Adrenal gland (tissue), 9 donors: ENCODE measurements at regions not wholly inside any gene's neighbourhood (a gene's known extent, or its start where the extent isn't known, plus 50 kb on each side); places are given as distances from the start of the nearest gene placed in this dataset.

Experiments
- DNase-seq, 7 donors: peaks; one replicate each; pipeline ENCODE4 v3.0.0-alpha.2; 2019 to 2020
- H3K27ac ChIP-seq, 5 donors: fragments of 200-600 bp; sonication (generic) in 4 of 5; 1 replicate in 3 of 5; 2 replicates in 2 of 5; pipeline versions ENCODE4 v1.5.1 to v1.8.0; 2016 to 2020; ENCODE audit warnings: mild to moderate bottlenecking in 1 of 5
- H3K27me3 ChIP-seq: fragments of 200-600 bp; 2 replicates; pipeline ENCODE4 v1.8.0; 2021
- H3K36me3 ChIP-seq, 2 donors: fragments of 200-600 bp; replicated peaks in 1 of 2; 1 replicate in 1 of 2; 2 replicates in 1 of 2; pipeline versions ENCODE4 v1.5.1 to v1.8.0; 2018 to 2022
- H3K4me1 ChIP-seq, 2 donors: fragments of 200-600 bp; replicated peaks in 1 of 2; 1 replicate in 1 of 2; 2 replicates in 1 of 2; pipeline versions ENCODE4 v1.5.1 to v1.8.0; 2018 to 2021
- H3K4me3 ChIP-seq, 4 donors: fragments of 200-600 bp; sonication (generic) in 3 of 4; one replicate each; pipeline ENCODE4 v1.5.1; 2016 to 2018
- H3K9me3 ChIP-seq, 3 donors: fragments of 200-600 bp; sonication (generic) in 1 of 3; replicated peaks in 1 of 3; 1 replicate in 2 of 3; 2 replicates in 1 of 3; pipeline versions ENCODE4 v1.5.1 to v1.8.0; 2016 to 2021
- POLR2A ChIP-seq, 2 donors: fragments of 450-650 bp; IDR thresholded peaks; one replicate each; pipeline ENCODE4 v1.6.1; 2017; ENCODE audit warnings: antibody characterized with exemption in 2 of 2, mild to moderate bottlenecking in 2 of 2, moderate library complexity in 1 of 2
- WGBS, 4 donors: extraction: QIAGEN DNeasy Blood & Tissue Kit in 2 of 4; methylation state at CpG; one replicate each; pipeline versions ENCODE4 v1.1.5 to v1.1.7; 2013 to 2017; 5-methylcytosine and 5-hydroxymethylcytosine counted together
- intact Hi-C, 2 donors: fragments of 100-400 bp; cut with DNase I; formaldehyde crosslinking; loops; one replicate each; pipeline versions ENCODE4 v1.14.1 to v1.15.0; 2022 to 2023
- TF ChIP-seq, protein P1 (sequence below), 6 experiments: fragments of 450-650 bp in 4 of 6; fragments of 200-600 bp in 2 of 6; sonication (generic) in 1 of 6; IDR thresholded peaks; 1 replicate in 5 of 6; 2 replicates in 1 of 6; pipeline versions ENCODE4 v1.5.1 to v1.8.0; 2016 to 2021; ENCODE audit warnings: antibody characterized with exemption in 6 of 6, mild to moderate bottlenecking in 2 of 6, moderate library complexity in 1 of 6
- donor health status: healthy with polysubstance abuse.
- donor health status: Bipolar disorder and iron deficiency.
- donor health status: DM: yes; HTN: yes; CAD: no.
- donor health status: DM: no; HTN: no; CAD: no.
- donor health status: DM: no; HTN: no; CAD: no.

DNA sequence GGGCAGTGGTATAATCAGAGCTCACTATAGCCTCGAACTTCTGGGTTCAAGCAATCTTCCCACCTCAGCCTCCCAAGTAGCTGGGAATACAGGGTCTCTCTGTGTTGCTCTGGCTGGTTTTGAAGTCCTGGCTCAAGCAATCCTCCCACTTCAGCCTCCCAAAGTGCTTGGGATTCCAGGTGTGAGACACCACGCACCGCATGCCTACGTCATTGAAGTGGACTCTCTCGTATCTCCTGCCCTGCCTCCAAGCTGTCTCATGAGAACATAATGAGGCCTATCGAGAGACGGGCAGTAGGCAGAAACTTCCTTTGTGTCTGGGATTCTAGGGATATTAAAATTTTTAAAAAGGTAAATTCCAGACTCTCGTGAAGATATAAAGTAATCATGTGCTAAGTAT is 65.0 kb upstream of the NLGN4X start:
- DNase-seq, result no peak
- WGBS, 4 donors, result 77 to 87% (median 82%) methylated on average over 8 of the region's 8 CpGs
- no peaks in the 10 kb centered on the region for H3K36me3 ChIP-seq
- no peak overlapping the region for H3K4me3 ChIP-seq
- no peaks in the 10 kb centered on the region for H3K9me3 ChIP-seq
- no peaks in the 10 kb centered on the region for H3K4me1 ChIP-seq
- no peaks in the 10 kb centered on the region for H3K27me3 ChIP-seq
- intact Hi-C loops, result no loop called here
- H3K27ac ChIP-seq, result no peak overlapping the region
- TF ChIP-seq, protein P1, sequence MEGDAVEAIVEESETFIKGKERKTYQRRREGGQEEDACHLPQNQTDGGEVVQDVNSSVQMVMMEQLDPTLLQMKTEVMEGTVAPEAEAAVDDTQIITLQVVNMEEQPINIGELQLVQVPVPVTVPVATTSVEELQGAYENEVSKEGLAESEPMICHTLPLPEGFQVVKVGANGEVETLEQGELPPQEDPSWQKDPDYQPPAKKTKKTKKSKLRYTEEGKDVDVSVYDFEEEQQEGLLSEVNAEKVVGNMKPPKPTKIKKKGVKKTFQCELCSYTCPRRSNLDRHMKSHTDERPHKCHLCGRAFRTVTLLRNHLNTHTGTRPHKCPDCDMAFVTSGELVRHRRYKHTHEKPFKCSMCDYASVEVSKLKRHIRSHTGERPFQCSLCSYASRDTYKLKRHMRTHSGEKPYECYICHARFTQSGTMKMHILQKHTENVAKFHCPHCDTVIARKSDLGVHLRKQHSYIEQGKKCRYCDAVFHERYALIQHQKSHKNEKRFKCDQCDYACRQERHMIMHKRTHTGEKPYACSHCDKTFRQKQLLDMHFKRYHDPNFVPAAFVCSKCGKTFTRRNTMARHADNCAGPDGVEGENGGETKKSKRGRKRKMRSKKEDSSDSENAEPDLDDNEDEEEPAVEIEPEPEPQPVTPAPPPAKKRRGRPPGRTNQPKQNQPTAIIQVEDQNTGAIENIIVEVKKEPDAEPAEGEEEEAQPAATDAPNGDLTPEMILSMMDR (IDR thresholded peaks at IDR 0.05), result no peak
- TF ChIP-seq POLR2A (IDR thresholded peaks at IDR 0.05), result no peak

DNA sequence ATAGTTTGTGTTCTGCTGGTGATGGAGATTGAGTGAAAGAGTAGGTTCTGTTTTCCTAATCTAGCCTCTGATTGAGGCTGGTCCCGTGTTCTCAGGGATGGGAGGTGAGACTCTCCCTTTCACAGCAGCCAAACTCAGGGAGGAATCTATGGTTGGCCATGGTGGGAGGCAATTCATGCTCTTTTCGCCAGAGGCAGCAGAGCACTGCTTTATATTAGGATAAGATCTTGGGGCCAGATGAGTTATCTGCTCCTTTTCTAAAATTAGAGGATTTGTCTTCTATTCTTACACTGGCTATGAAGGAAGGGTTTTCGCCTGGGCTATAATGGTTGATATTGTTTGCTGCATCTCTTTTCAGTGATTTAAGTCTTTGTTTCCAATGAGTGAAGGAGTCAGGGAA is 63.9 kb upstream of the NLGN4X start:
- DNase-seq, result no peak
- Histone ChIP-seq H3K4me1 (no peaks in the 10 kb centered on the region), H3K27me3 (no peaks in the 10 kb centered on the region), H3K36me3 (no peaks in the 10 kb centered on the region), H3K9me3 (no peaks in the 10 kb centered on the region), H3K27ac (no peak overlapping the region), H3K4me3 (no peak overlapping the region)
- TF ChIP-seq, protein P1 (IDR thresholded peaks at IDR 0.05), result no peak
- TF ChIP-seq POLR2A (IDR thresholded peaks at IDR 0.05), result no peak
- intact Hi-C loops, result no loop called here
- WGBS, 4 donors, result 41 to 59% (median 45%) methylated on average over 2 to 3 of the region's 3 CpGs

DNA sequence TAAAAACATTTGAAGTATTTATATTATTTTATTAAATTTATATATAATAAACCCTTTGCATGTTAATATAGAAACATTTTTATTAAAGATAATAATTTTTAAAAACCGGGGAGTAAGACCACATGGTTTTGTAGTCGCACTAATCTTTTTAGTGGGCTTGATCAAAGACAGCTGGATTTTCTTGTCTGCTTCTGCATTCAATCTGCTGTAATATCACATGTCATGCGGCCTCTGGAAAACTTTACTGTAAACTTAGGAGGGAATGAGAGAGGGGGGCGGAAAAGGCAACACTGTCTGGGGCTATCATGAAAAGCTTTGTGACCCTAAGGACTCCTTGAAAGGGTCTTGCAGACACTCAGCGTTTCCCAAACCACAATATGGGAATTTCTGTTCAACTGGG is 62.8 kb upstream of the NLGN4X start:
- WGBS, 4 donors, result 43 to 66% (median 47%) methylated on average over 5 of the region's 5 CpGs
- Histone ChIP-seq H3K4me1 (no peaks in the 10 kb centered on the region), H3K27ac (no peak overlapping the region), H3K9me3 (no peaks in the 10 kb centered on the region), H3K36me3 (no peaks in the 10 kb centered on the region), H3K4me3 (no peak overlapping the region), H3K27me3 (no peaks in the 10 kb centered on the region)
- DNase-seq, result no peak
- no peak for TF ChIP-seq POLR2A (IDR thresholded peaks at IDR 0.05)
- TF ChIP-seq, protein P1 (IDR thresholded peaks at IDR 0.05), result no peak
- intact Hi-C loops, result no loop called here

DNA sequence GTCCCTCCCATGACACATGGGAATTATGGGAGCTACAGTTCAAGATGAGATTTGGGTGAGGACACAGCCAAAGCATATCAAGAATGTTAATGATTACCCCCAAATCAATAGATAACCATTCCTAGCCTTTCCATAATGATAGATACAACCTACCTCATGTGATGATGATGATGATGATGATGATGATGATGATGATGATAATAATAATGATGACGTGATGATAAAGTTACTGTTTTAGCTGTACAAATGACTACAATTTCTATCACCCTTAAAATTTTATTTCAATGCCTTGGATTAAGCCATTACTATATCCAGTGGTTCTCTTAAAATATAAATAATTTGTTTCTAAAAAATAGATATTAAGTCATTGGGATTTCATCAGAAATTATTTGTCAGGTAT is 55.2 kb upstream of the NLGN4X start:
- DNase-seq, result no peak
- Histone ChIP-seq H3K4me3 (no peak overlapping the region), H3K4me1 (no peaks in the 10 kb centered on the region), H3K27me3 (no peaks in the 10 kb centered on the region), H3K27ac (no peak overlapping the region), H3K36me3 (no peaks in the 10 kb centered on the region), H3K9me3 (no peaks in the 10 kb centered on the region)
- WGBS, 4 donors, result 59 to 75% (median 67%) methylated on average over 1 of the region's 1 CpG
- intact Hi-C loops, result no loop called here
- no peak for TF ChIP-seq POLR2A (IDR thresholded peaks at IDR 0.05)
- TF ChIP-seq, protein P1 (IDR thresholded peaks at IDR 0.05), result no peak
